NAMALWA (cell line): ENCODE measurements at regions not wholly inside any gene's neighbourhood (a gene's known extent, or its start where the extent isn't known, plus 50 kb on each side); places are given as distances from the start of the nearest gene placed in this dataset.
"Not testable (repeated sequence)": the region's sequence is repeated elsewhere in the genome, so short reads cannot be mapped to it uniquely, and the experiment has no call there.

Source experiments
- DNase-seq: peaks from one replicate; pipeline ENCODE4 v3.0.0-alpha.2; 2015; ENCODE audit warnings: low spot score

- no peak for DNase-seq
These were observed 160.8 kb upstream of the APP start for GRCh38 chr21:26331205-26331980.

- DNase-seq: no peak
These were observed 150.0 kb upstream of the APP start for GRCh38 chr21:26320596-26320995.

GRCh38 chr21:26307640-26308039 lies 137.1 kb upstream of the APP start:
- DNase-seq: no peak

GRCh38 chr21:26297851-26298250 lies 127.3 kb upstream of the APP start:
- no peak for DNase-seq

- DNase-seq: no peak
These were observed 122.8 kb upstream of the APP start for GRCh38 chr21:26293141-26293946.

GRCh38 chr21:26288026-26288425 lies 117.5 kb upstream of the APP start:
- DNase-seq: no peak

- DNase-seq: no peak
These were observed 114.0 kb upstream of the APP start for GRCh38 chr21:26284531-26284930.

GRCh38 chr21:26282058-26282457 lies 111.5 kb upstream of the APP start:
- no peak for DNase-seq

GRCh38 chr21:26281506-26281905 lies 110.9 kb upstream of the APP start:
- DNase-seq: no peak

GRCh38 chr21:26280775-26281174 lies 110.2 kb upstream of the APP start:
- no peak for DNase-seq

- DNase-seq: no peak
These were observed 109.6 kb upstream of the APP start for GRCh38 chr21:26280148-26280547.

GRCh38 chr21:26275801-26276200 lies 105.2 kb upstream of the APP start:
- no peak for DNase-seq

GRCh38 chr21:26273686-26274313 lies 103.2 kb upstream of the APP start:
- DNase-seq: no peak

GRCh38 chr21:26267389-26267788 lies 96.8 kb upstream of the APP start:
- DNase-seq: no peak

GRCh38 chr21:26246073-26246472 lies 75.5 kb upstream of the APP start:
- no peak for DNase-seq

GRCh38 chr21:26245428-26245827 lies 74.9 kb upstream of the APP start:
- no peak for DNase-seq

- DNase-seq: no peak
These were observed 68.1 kb upstream of the APP start for GRCh38 chr21:26238646-26239045.

GRCh38 chr21:26236281-26236680 lies 65.7 kb upstream of the APP start:
- DNase-seq: no peak

GRCh38 chr21:26233297-26233696 lies 62.7 kb upstream of the APP start:
- not testable (repeated sequence) for DNase-seq

- DNase-seq: not testable (repeated sequence)
These were observed 61.9 kb upstream of the APP start for GRCh38 chr21:26232491-26232890.

- no peak for DNase-seq
These were observed 56.6 kb upstream of the APP start for GRCh38 chr21:26227130-26227529.

- DNase-seq: no peak
These were observed 56.2 kb upstream of the APP start for GRCh38 chr21:26226724-26227123.

- DNase-seq: no peak
These were observed 54.5 kb upstream of the APP start for GRCh38 chr21:26225046-26225445.
